ENCODE measurements at regions not wholly inside any gene's neighbourhood (a gene's known extent, or its start where the extent isn't known, plus 50 kb on each side); places are given as distances from the start of the nearest gene placed in this dataset.

DNA sequence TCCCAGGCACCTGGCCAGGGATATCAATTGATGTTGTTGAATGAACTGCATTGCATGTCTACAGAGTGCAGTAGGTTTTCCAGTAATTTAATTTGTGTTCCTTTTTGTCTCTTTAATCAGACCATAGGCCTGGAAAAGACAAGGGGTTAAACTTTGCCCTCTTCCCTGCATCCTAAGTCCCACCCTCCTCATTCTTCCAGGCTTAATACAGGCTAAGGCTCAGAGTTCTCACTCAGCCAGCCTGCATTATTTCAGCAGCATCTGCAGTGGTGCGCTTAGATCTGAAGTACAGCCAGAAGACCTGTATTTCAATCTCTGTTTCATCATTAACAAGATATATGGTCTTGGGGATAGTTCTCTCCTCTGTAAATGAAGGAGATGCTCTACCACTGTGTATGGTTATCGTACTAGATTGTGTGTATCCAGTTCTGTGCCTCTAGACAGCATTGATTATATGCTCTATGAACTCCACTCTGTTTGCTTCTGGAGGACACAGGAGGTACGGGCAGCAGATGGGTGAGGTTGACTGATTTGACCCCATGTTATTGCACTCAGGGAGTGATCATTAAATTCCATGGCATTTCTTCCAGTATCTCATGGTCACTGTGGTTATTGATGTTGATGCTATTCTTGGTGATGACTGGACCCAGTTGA is 286.1 kb downstream of the RPS6KC1 start:
- TF ChIP-seq, protein P1, sequence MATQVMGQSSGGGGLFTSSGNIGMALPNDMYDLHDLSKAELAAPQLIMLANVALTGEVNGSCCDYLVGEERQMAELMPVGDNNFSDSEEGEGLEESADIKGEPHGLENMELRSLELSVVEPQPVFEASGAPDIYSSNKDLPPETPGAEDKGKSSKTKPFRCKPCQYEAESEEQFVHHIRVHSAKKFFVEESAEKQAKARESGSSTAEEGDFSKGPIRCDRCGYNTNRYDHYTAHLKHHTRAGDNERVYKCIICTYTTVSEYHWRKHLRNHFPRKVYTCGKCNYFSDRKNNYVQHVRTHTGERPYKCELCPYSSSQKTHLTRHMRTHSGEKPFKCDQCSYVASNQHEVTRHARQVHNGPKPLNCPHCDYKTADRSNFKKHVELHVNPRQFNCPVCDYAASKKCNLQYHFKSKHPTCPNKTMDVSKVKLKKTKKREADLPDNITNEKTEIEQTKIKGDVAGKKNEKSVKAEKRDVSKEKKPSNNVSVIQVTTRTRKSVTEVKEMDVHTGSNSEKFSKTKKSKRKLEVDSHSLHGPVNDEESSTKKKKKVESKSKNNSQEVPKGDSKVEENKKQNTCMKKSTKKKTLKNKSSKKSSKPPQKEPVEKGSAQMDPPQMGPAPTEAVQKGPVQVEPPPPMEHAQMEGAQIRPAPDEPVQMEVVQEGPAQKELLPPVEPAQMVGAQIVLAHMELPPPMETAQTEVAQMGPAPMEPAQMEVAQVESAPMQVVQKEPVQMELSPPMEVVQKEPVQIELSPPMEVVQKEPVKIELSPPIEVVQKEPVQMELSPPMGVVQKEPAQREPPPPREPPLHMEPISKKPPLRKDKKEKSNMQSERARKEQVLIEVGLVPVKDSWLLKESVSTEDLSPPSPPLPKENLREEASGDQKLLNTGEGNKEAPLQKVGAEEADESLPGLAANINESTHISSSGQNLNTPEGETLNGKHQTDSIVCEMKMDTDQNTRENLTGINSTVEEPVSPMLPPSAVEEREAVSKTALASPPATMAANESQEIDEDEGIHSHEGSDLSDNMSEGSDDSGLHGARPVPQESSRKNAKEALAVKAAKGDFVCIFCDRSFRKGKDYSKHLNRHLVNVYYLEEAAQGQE (IDR thresholded peaks at IDR 0.05; ENCODE audit: insufficient read depth in 1 of 2, low read depth in 2 of 2, low read length in 2 of 2): no peak
- TF ChIP-seq POLR2AphosphoS5 (IDR thresholded peaks at IDR 0.05; ENCODE audit: low read depth, low read length) (no peak), SIN3A (IDR thresholded peaks at IDR 0.05; ENCODE audit: borderline replicate concordance, insufficient read depth, low read length) (no peak)
